ENCODE measurements at regions not wholly inside any gene's neighbourhood (a gene's known extent, or its start where the extent isn't known, plus 50 kb on each side); places are given as distances from the start of the nearest gene placed in this dataset.
"Not testable (repeated sequence)": the region's sequence is repeated elsewhere in the genome, so short reads cannot be mapped to it uniquely, and the experiment has no call there.

DNA sequence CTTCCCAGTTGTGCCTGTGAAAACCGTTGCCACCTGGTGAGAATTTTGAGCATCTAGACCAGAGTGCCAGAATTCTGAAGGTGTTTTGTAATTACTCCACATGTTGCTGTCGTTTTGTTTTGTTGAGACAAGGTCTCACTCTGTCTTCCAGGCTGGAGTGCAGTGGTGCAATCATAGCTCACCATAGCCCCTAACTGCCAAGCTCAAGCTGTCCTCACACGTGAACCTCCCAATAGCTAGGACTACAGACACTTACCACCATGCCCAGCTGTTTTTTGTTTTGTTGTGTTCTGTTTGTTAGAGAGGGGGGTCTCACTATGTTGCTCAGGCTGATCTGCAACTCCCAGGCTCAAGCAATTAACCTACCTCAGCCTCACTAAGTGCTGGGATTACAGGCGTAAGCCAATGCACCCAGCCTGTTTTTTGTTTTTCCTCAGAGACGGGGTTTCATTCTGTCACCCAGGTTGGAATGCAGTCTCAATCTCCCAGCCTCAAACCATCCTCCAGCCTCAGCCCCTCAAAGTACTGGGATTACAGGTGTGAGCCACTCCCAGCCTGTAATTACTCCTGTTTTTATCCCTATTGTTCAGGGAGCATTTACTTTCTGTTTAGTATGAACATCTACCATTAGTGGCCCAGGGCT, 121.1 kb upstream of the DMRT1 start:
- no peak for DNase-seq

DNA sequence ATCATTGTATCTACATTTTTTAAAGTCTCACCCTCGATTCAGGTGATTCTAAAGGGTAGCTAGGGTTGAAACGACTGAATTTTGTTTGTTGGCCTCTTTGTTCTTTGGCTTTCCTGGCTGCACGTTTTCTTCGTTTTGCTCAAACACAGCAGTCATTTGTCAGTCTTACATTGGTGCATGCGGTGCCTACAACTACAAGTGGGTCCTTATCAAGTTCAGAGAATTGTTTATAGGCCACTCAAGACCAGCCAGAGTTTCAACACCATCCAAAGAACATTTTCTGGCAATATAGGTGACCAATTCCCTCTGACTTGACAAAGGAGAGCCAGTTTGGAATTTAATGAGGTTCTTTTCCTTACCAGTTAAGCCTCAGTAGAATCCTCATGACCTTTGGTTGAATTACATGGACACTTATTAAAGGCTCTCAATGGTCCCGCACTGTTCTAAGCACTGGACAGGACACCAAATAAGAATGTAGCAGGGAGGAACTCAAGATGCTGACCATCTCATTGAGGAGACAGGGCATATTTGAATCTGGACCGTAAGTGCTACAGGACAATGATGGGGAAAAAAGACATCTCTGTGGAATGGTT, 119.0 kb upstream of the DMRT1 start:
- DNase-seq: no peak

DNA sequence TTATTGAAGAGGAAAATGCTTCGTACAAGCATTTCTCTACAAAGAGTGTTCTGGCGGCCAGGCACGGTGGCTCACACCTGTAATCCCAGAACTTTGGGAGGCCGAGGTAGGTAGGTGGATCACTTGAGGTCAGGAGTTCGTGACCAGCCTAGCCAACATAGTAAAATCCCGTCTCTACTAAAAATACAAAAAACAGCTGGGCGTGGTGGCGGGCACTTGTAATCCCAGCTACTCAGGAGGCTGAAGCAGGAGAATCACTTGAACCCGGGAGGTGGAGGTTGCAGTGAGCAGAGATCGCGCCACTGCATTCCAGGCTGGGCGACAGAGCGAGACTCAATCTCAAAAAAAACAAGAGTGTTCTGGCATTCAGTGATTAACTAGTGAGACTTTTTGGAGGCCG, 117.0 kb upstream of the DMRT1 start:
- not testable (repeated sequence) for DNase-seq

DNA sequence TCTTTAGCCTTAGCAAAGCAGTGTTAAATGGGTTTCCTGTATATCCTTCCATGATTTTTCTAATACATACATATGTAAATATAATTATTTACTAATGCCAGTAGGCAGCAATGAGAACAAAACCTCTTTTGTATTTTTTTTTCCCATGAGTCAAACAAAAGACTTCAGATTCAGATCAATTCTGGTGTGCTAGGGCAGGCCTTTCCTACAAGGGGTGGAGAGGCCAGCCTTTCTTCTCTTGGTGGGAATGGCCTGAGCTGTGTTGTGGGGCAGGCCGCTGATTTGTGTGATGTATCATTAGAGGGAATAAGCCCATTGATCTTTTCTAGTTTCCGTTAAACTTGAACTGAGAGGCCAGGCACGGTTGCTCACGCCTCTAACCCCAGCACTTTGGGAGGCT, 115.5 kb upstream of the DMRT1 start:
- no peak for DNase-seq

DNA sequence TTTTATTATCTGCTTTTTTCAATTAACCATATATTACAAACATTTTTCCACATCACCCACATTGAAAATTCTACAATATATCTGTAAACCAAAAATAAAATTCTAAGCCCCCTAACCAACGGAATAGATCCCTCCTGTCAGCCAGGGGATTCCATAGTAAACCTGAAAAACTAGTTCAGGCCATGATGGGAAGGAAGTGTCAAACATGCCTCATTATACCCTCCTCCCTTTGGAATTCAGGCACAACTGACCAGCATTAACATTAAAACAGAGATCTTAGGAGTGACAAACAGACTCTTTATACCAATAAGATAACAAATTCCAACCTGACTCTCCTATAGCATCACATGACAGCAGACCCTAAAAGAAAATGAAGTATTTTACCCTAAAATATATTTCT, 113.7 kb upstream of the DMRT1 start:
- DNase-seq: no peak

DNA sequence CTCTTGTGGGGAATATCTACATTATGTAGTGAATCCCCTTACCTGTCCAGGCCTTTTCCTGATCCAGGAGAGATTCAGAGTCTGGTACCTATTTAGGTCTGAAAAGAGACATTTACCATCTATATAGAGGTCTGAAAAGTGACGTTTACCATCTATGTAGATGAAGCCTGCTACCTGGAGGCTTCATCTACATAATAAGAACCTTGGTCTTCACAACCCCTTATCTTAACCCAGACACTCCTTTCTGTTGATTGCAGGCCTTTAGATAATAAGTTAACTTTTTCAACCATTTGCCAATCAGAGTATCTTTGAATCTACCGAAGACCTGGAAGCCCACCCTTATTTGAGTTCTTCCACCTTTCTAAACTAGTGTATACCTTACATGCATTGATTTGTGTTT, 113.0 kb upstream of the DMRT1 start:
- DNase-seq: no peak

DNA sequence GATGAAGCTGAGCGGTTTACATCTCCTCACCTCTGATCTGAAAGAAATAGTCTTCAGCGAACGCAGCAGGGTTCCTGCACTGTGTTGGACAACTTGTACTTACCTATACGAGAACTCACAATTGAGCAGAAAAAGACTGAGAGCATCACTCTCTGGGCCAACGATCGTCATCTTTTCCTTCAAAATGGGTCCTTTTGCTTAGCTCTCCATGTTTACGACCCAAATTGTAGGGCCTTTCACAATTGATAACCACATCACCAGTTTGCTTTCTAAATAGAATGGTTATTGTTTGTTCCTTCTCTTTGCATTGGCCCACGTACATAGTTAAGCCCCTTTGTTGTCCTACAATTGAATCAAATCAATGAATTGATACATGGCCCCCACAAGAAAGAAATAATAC, 110.0 kb upstream of the DMRT1 start:
- no peak for DNase-seq

DNA sequence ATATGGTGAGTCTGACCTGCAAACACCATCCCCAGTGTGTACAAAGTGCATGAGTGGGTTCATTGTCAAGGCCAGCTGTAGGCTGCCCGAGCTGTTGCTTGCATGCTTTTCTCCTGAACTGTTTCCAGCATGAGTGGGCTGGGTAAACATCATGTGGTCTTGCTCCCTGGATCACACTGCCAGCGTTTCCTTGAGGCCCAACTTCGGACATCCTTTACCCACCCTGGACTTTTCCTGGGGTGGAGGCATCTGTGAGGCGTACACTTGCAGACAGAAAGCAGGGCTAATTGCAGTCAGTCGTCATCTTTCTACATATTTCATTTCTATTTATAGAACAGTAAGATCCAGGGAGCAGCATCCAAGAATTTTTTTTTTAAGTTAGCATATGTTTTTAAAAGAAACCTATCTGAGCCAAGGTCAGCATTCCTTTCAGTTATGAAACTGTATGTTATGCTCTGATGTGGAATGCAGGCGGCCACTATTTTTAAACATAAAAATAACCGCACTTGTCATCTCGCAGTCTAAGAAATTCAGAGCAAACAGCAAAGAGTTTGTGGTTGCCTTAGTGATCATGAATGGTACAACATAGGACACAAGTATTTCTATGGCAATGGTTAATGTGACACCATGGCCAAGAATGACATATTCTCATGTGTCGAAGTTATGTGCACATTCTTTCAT, 106.5 kb upstream of the DMRT1 start:
- no peak for DNase-seq

DNA sequence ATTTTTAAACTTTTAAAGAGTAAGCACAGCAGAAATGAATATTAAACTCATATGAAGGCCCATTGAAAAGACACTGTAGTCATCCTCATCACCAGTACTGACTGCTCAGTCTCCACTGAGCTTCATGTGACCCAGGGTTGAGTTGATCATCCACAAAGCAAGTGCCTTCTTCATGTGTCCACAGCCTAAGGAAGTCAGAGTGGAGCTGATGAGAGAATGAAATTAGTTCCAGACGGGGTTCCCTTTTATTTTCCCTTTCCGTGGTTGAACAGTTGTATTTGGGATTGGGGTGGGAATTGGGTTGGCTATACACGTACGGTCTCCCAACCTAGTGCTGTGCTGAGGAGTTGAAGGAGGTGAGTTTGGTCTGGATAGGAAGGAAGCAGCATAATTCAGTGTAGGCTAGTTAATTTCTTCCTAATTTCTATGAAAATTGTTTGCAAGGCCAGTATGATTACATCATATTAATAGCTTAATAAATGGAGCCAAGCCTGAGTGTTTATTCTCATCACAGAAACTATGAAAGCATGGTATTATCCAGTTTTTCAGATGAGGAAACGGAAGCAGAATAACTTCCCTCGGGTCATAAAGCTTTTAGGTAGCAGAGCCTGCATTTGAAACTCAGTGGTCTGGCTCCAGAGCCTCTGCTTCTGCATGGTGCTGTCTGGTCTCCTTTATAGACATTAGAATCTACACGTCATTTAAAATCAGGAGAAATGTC, 103.9 kb upstream of the DMRT1 start:
- no peak for DNase-seq

DNA sequence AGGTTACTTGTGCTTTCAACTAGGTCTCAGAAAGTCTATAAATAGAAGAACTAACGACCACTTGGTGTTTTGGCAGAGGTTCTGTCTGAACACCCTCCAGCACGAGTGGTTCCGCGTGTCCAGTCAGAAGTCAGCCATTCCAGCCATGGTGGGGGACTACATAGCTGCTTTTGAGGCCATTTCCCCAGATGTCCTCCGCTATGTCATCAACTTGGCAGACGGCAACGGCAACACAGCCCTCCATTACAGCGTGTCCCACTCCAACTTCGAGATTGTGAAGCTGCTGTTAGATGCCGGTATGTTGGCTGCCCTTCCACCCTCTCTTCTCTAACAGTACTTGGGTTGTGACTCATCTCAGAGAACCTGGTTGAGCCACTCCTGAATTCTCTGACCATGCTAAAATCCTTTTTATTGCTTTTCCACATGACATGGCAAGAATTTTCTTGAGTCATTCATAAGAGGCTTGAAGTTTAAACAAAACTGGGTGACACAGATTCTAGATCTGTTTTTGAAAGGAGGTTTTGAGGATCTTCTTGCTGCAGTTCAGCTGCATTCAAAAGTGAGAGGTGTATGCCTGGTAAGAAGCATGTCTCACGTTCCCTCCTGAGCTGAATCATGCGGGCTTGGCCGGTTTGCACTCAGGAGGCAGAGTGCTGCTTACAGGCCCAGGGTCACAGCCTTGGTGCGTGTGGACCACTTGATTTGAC, 103.1 kb upstream of the DMRT1 start:
- no peak for DNase-seq

DNA sequence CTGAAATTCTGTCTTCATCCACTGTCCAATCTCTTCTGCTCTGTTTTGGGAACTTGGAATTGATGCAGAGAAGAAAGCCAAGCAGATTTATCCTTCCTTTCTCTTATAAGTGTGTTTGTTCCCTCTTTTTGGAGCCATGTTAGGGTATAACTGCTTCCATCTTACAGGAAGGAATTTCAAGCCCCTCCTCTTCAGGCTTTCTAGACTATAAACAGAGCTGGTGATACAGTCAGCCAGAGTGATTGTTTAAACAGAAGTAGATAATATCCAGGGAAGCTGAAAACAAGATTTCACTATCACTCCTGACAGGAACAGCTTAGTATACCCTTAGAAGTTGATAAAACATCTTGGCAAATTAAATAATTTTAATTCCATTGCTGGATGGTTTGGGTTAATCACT, 102.1 kb upstream of the DMRT1 start:
- DNase-seq: no peak

DNA sequence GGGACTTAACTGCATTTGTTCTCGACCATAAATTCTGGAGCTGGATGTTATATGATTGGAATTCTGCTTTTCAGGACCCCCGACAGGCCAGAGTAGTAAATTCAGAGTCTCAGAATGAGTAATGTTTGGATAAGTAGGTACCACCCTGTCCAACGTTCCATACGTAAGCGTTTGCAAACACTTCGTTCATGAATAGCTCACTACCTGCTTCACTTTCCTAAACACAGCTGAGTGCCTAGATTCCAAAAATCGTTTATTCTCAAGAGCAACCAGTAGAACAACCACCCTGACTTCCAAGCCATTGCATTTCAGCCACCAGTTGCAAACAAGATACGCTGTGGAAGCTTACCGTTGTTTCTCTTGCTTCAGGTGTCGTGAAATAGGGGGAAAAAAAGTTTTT, 101.3 kb upstream of the DMRT1 start:
- no peak for DNase-seq

DNA sequence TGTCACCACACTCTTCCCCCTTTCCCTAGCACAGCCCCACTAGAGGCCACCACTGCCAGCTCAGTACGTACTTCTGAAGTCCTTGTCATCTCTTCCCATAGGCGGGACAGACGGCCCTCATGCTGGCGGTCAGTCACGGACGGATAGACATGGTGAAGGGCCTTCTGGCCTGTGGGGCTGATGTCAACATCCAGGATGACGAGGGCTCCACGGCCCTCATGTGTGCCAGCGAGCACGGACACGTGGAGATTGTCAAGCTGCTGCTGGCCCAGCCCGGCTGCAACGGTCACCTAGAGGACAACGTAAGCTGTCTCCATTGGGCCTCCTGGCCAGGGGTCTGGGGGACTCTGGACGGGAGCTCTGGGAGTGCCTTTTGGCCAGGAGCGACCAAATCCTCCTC, 99.4 kb upstream of the DMRT1 start:
- no peak for DNase-seq

DNA sequence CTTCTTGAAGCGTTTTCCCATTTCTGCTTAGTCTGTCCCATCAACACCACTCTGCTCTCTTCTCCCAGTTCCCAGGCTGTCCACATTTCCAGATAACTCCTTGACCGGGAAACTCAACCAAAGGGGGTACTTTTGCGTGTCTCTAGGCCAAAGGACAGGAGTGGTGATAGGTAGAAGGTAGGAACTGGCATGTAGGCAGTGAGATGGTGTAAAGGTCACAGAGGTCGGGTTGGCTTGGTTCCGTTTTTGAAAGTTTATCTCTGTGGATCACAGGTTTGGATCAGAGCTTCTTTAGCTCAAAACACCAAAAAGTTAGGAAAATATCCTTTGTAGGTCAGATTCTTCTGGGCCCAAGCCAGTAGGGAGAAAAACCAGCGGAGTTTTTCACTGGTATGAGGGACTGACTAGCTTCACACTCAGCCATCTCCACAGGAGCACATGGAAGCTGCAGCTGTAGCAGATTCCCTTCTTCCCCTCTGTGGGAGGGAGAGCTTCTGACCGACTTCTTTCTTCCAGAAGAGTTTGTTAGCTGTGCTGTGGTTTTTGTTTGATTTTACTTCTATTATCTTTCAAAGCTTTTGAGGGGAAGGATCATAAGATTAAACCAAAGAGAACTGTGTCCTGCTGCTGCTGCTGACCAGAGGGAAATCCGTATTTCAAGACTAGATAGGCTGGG, 98.4 kb upstream of the DMRT1 start:
- DNase-seq: no peak

DNA sequence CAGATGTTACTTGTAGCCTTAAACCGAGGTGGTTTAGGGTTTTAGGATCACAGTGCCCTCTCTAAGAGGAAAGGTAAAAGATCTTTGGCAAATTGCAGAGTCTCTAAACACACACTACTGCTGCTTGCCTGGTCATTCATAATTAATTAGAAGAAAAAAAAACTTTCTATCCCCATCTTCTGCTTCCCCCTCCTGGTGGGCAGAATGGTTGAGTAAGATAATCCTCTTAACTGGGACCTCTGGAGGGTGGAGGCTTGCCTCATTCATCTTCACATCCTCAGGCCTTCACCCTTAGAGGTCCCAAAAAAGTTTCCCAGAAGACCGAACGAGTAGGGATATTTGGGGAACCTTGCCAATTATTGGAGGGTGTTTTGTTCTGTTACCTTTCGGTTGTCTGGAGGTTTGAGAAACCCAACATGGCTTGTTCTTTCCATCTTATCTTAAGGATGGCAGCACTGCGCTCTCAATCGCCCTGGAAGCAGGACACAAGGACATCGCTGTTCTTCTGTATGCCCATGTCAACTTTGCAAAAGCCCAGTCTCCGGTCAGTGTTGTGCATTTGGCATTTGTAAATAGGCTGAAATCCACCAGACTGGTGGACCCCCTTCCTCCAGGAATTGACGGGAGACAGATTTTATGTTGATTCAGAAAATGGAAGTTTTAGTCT, 97.3 kb upstream of the DMRT1 start:
- DNase-seq: no peak

DNA sequence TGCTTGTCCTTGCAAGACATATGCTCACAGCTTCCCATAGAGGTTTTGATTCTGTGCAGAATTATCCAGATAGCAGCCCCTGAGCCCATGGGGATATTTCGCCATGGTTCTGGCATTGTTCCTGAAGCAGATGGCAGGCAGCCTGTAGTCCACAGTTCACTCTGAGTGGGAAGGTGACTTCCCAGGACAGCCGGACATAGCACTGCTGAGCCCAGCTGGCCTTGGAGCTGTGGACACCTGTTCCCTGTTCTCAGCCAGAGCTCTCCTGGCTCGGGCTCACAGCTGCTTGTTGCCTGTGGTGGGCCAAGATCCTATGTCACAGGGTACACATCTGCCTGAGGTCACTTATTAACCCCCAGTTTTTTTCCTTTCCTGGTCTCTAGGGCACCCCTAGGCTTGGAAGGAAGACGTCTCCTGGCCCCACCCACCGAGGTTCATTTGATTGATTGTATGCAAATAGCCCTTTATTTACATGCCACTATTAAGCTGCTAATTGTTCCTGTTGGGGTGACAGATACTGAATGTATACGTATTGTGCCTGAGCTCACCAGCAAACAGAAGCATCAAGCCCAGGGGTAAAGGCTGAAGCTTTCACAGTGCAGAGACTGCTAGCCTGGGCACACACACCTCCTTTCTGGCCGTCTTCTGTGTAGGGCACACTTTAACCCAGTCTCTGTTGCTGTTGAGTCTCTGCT, 96.6 kb upstream of the DMRT1 start:
- no peak for DNase-seq

DNA sequence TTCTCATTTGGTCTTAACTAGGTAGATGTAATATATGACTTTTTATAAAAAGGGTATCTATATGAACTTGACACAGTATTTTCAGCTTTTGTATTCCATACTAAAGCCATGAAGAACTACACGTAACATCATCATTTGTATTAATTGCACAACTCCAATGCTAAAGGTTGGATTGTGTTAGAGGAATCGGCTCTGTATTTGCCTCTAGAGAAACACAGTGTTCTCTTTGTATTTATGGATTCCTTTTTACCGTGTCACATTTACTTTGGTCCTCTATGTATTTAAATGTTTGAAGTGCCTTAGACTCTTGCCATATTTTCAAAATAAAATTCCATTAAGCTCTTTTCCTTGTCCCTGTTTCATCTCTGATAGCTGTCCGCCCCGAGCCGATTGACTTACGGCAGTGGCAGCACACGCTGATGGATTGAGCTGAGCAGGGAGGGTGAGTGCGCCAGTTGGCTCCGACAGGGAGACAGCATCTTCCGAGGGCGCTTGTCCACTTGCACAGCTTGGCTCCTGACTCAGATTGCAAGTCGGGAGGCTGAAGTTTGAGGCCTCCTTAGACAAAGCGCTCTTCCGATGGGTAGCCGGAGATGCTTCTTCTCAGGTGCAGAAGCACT, 95.6 kb upstream of the DMRT1 start:
- DNase-seq: no peak

DNA sequence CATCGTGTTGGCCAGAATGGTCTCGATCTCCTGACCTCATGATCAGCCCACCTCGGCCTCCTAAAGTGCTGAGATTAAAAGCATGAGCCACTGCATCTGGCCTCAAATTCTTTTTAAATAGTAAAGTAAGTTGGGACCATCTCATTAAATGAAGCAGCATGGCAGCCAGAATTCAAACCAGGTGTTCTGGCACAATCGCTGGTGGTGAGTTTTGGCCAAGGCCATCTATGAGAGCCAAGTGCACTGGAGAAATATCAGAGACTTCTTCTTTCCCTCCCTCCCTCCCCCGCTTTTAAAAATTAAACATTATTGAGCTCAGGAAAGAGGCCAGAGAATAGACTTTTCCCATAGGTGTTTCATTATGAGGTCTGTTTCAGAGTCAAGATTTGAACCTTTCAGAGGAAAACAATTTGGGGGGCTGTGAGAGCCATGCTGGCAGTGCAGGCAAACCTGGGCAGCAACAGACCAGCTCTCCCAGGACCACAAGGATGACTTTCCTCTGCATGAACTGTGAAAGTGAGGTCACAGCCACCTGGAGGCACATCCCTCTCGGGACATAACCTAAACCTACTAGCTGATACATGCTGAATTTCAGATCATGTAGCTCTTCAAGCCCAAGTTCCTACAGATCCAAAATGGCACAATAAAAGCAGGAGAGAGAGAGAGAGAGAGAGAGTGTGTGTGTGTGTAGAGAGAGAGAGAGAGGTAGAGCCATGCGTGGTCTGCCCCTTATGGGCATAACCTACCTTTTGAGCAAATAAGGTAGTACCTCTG, 94.6 kb upstream of the DMRT1 start:
- DNase-seq: no peak

DNA sequence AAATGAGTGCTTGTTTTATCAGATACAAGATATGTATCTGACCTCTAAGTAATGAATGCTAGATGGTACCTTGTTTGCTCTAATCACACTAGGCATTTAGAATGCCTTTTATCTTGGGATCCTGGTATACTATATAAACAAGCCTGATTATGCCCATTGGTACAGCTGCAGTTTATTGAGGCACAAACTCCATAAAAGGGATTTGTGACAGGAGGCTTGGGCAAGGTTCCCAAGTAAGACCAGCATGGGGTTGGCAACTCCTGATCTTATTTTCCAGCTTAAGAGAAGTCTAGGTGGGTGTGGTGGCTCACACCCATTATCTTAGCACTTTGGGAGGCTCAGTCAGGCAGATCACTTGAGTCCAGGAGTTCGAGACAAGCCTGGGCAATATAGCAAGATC, 93.9 kb upstream of the DMRT1 start:
- no peak for DNase-seq

DNA sequence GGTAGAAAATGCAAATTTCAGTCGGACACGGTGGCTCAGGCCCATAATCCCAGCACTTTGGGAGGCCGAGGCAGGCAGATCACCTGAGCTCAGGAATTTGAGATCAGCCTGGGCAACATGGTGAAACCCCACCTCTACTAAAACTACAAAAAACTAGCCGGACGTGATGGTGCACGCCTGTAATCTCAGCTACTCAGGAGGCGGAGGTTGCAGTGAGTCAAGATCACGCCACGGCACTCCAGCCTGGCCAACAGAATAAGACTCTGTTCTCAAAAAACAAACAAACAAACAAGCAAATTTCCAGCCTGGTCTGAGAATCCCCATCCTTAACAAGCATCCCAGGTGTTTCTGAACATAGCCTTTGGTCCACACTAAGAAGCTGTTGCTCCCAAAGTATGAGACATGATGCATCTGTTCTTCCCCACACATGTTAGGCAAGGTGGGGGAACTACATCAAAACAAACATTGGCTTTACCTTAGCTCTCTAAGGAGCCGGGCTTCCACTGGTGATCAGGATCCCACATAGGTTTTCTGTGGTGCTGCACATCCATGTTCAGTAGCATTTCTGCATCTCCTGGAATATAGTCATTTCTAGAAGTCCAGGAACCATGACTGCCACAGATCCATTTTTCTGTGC, 92.5 kb upstream of the DMRT1 start:
- no peak for DNase-seq

Measured in NCI-H1048 (cell line).